C4-2B (cell line): ENCODE measurements at regions not wholly inside any gene's neighbourhood (a gene's known extent, or its start where the extent isn't known, plus 50 kb on each side); places are given as distances from the start of the nearest gene placed in this dataset.

Experiments used
- H3K27ac ChIP-seq: fragments of 450-650 bp; 2 replicates; pipeline ENCODE4 v1.5.1; 2017
- ZFX ChIP-seq: fragments of 450-650 bp; IDR thresholded peaks from 2 replicates; pipeline ENCODE4 v1.6.1; 2017
- TF ChIP-seq, protein P1 (sequence below): fragments of 450-650 bp; conservative IDR thresholded peaks from 2 replicates; pipeline ENCODE4 v1.5.1; 2017; ENCODE audit warnings: mild to moderate bottlenecking

DNA sequence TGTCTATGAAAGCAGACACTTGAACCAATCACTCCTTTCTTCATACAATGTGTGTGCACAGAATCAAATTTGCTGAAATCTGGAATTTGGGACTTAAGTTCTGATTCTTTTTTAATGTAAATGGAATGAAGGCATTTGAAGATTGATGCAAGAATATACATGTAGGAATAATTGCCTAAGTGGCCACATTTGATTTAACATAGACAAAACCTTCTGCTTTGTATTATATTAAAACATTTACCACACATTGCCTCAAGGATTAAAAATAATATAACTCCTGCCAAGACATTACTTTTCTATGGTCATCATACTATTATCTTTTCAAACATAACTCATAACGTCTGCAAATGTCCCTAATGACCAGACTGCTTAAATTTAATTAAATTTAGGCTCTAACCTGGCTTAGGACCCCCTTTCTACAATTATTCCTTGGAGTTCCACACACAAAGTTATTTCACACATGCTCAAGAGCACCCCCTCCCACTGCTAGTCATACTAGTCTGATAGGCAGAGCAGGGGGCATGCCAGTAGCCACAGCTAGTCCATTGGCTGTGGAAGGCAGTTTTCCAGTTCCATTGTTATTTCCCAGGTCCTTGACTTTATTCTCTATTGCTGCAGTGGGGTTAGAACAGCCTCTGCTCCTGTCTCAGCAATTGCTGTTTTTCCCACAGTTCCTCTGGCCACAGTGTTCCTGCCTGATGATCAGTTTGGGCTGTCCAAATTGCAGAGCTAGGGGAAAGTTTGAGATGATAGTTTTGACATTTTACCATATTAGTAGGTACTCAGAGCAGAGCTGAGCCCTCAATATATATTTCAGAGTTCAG lies 360.6 kb upstream of the GRAMD2B start:
- no peak overlapping the region for H3K27ac ChIP-seq
- no peak for TF ChIP-seq ZFX
- TF ChIP-seq, protein P1, sequence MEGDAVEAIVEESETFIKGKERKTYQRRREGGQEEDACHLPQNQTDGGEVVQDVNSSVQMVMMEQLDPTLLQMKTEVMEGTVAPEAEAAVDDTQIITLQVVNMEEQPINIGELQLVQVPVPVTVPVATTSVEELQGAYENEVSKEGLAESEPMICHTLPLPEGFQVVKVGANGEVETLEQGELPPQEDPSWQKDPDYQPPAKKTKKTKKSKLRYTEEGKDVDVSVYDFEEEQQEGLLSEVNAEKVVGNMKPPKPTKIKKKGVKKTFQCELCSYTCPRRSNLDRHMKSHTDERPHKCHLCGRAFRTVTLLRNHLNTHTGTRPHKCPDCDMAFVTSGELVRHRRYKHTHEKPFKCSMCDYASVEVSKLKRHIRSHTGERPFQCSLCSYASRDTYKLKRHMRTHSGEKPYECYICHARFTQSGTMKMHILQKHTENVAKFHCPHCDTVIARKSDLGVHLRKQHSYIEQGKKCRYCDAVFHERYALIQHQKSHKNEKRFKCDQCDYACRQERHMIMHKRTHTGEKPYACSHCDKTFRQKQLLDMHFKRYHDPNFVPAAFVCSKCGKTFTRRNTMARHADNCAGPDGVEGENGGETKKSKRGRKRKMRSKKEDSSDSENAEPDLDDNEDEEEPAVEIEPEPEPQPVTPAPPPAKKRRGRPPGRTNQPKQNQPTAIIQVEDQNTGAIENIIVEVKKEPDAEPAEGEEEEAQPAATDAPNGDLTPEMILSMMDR, result no peak

DNA sequence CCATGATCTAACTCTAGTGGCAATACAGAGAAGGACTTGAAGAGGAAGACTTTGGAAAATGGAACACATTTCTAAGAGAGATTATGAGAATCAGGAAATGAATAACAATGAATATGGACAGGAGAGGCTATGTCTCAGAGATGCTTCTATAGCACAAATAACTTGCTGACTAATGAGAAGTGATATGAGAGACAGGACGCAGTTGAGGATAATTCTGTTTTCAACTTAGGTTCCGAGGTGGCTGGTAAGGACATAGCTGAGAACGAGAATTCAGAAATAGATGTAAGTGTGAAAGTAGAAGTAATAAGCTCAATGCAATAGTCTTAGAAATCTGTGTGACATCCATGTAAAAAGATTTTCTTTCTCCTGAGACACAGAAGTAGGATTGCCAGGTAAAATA lies 358.1 kb upstream of the GRAMD2B start:
- H3K27ac ChIP-seq, result no peak overlapping the region
- TF ChIP-seq, protein P1, result no peak
- TF ChIP-seq ZFX, result no peak

DNA sequence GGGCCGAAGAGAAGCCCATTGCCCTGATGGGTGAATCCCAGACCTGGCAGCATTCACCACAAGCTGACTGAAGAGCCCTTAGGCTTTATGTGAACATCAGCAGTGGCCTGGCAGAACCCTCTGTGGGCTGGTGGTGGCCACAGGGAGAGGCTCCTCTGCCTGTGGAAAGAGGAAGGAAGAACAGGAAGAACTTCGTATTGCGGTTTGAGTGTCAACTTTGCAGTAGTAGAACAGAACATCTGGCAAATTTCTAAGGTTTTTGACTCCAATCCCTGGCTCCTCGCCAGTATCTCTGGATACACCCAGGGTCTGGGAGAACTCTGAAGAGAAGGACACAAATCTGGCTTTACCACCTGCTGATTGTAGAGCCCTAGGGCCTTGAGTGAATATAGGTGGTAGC lies 356.4 kb upstream of the GRAMD2B start:
- no peak overlapping the region for H3K27ac ChIP-seq
- TF ChIP-seq ZFX, result no peak
- TF ChIP-seq, protein P1, result no peak

DNA sequence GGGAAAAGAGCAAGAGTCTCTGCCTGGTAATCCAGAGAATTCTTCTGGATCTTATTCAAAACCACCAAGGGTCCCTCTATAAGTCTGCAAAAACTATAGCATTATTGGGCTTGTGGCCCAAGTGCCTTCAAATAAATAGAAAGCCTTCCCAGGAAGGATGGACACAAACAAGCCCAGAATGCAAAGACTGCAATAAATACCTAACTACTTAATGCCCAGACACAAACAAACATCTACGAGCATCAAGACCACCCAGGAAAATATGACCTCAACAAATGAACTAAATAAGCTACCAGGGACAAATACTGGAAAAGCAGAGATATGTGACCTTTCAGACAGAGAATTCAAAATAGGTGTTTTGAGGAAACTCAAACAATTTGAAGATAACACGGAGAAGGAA lies 355.8 kb upstream of the GRAMD2B start:
- TF ChIP-seq, protein P1, result no peak
- TF ChIP-seq ZFX, result no peak
- H3K27ac ChIP-seq, result no peak overlapping the region

DNA sequence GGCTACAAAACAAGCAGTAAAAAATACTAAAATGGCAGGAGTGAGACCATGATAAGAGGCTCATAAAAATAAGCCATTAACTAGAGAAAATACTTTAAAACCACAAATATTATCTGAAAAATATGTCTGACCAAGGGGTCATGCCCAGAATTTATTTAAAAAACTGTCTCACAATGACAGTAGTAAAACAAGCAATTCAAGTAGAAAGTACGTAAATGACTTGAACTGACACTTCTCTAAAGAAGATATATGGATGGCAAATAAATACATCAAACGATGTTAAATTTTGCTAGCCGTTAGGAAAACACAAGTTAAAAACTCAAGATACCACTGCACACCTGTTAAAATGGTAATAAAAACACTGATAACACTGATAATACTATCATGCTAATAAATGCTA lies 353.9 kb upstream of the GRAMD2B start:
- H3K27ac ChIP-seq, result no peak overlapping the region
- TF ChIP-seq, protein P1, result no peak
- no peak for TF ChIP-seq ZFX

DNA sequence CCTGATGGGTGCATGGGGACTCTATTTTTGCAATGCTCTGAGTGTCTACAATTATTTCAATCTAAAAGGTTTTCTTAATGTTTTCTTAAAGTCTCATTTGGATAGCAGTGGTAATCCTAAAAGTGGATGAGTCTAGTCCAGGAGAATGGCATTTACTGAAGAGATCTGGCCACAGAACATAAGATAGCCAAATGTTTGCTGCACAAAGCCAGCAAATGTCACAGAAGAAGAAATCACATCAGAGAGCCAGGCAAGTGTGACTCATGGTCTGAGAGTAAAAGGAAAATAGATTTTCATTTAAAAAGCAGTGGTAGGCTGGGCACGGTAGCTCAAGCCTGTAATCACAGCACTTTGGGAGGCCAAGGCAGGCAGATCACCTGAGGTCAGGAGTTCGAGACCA lies 352.7 kb upstream of the GRAMD2B start:
- TF ChIP-seq ZFX, result no peak
- TF ChIP-seq, protein P1, result no peak
- no peak overlapping the region for H3K27ac ChIP-seq

DNA sequence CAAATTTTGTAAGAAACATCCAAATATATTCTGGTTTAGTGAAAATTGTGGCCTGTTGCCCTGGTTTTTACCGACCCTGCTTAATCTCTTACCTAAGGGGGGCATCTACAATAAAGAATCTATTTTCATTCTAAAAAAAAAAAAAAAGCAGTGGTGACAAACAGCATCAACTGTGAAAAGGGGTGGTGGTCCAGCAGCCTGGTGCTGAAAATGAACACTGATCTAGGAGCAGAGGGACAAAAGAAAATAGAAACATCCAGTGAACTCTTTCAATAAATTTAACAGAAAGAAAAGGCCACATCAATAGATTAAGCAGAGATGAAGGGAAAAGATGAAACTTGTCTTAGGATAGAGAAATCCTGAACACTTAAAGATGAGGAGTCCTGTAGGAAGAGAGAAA lies 348.7 kb upstream of the GRAMD2B start:
- no peak overlapping the region for H3K27ac ChIP-seq
- TF ChIP-seq ZFX, result no peak
- TF ChIP-seq, protein P1, result no peak
